Ishikawa (cell line): ENCODE measurements at regions not wholly inside any gene's neighbourhood (a gene's known extent, or its start where the extent isn't known, plus 50 kb on each side); places are given as distances from the start of the nearest gene placed in this dataset.

Source experiments
- CEBPB ChIP-seq: IDR thresholded peaks from 2 replicates; pipeline ENCODE4 v1.6.1; 2012
- CREB1 ChIP-seq: IDR thresholded peaks from 2 replicates; pipeline ENCODE4 v1.6.1; 2012; ENCODE audit warnings: low read depth
- NFIC ChIP-seq: IDR thresholded peaks from 2 replicates; pipeline ENCODE4 v1.6.1; 2012
- RAD21 ChIP-seq: IDR thresholded peaks from 2 replicates; pipeline ENCODE4 v1.6.1; 2012; ENCODE audit warnings: low read depth
- REST ChIP-seq: IDR thresholded peaks from 2 replicates; pipeline ENCODE4 v1.6.1; 2012; ENCODE audit warnings: low read depth, mild to moderate bottlenecking
- TAF1 ChIP-seq: IDR thresholded peaks from 2 replicates; pipeline ENCODE4 v1.6.1; 2012; ENCODE audit warnings: low read depth, mild to moderate bottlenecking
- TCF12 ChIP-seq: IDR thresholded peaks from 2 replicates; pipeline ENCODE4 v1.6.1; 2012; ENCODE audit warnings: low read depth
- ZBTB7A ChIP-seq: IDR thresholded peaks from 2 replicates; pipeline ENCODE4 v1.6.1; 2012; ENCODE audit warnings: low read depth

- TF ChIP-seq ZBTB7A (no peak), RAD21 (no peak), TAF1 (no peak), NFIC (no peak), REST (no peak), CREB1 (no peak), CEBPB (no peak), TCF12 (no peak)
Measured at GRCh38 chr6:56694002-56694401, 51.3 kb upstream of the DST start.
